Smooth muscle cell (in vitro differentiated cells): ENCODE measurements at regions not wholly inside any gene's neighbourhood (a gene's known extent, or its start where the extent isn't known, plus 50 kb on each side); places are given as distances from the start of the nearest gene placed in this dataset.

Source experiments
- DNase-seq: peaks from one replicate; lab custom pipeline; 2025; ENCODE audit not compliant: unreplicated experiment; lab: John Stamatoyannopoulos, UW
- H2AFZ ChIP-seq: fragments of 200-600 bp; sonication (generic); 2 replicates; pipeline ENCODE4 v1.6.0; 2016; ENCODE audit warnings: antibody characterized with exemption, low read depth, mild to moderate bottlenecking
- H3F3A ChIP-seq: fragments of 200-600 bp; sonication (generic); 2 replicates; pipeline ENCODE4 v1.6.0; 2017; ENCODE audit warnings: antibody characterized with exemption, low read depth
- H3K27ac ChIP-seq: fragments of 200-600 bp; sonication (generic); 2 replicates; pipeline ENCODE4 v1.5.1; 2016; ENCODE audit warnings: low read depth, mild to moderate bottlenecking
- H3K27me3 ChIP-seq: fragments of 200-600 bp; sonication (generic); 2 replicates; pipeline ENCODE4 v1.6.1; 2016; ENCODE audit warnings: low read depth, mild to moderate bottlenecking
- H3K36me3 ChIP-seq: fragments of 200-600 bp; sonication (generic); 2 replicates; pipeline ENCODE4 v1.5.1; 2016; ENCODE audit warnings: low read depth
- H3K4me1 ChIP-seq: fragments of 200-600 bp; sonication (generic); 2 replicates; pipeline ENCODE4 v1.5.1; 2016; ENCODE audit warnings: low read depth
- H3K4me2 ChIP-seq: fragments of 200-600 bp; sonication (generic); 2 replicates; pipeline ENCODE4 v1.6.0; 2016; ENCODE audit warnings: mild to moderate bottlenecking
- H3K4me3 ChIP-seq: fragments of 200-600 bp; sonication (generic); 2 replicates; pipeline ENCODE4 v1.5.1; 2016; ENCODE audit warnings: mild to moderate bottlenecking
- H3K79me2 ChIP-seq: fragments of 200-600 bp; sonication (generic); 2 replicates; pipeline ENCODE4 v1.6.0; 2016; ENCODE audit warnings: low read depth, mild to moderate bottlenecking
- H3K9ac ChIP-seq: fragments of 200-600 bp; sonication (generic); 2 replicates; pipeline ENCODE4 v1.6.0; 2016; ENCODE audit warnings: low read depth
- H3K9me3 ChIP-seq: fragments of 200-600 bp; sonication (generic); replicated peaks from 2 replicates; pipeline ENCODE4 v1.5.1; 2016; ENCODE audit warnings: low read depth
- H4K20me1 ChIP-seq: fragments of 200-600 bp; sonication (generic); 2 replicates; pipeline ENCODE4 v1.6.0; 2016; ENCODE audit warnings: low read depth
- WGBS: methylation state at CpG from one replicate; pipeline ENCODE4 v1.1.7; 2016; ENCODE audit warnings: low lambda C conversion rate; 5-methylcytosine and 5-hydroxymethylcytosine counted together
- TF ChIP-seq, protein P1 (sequence below): fragments of 200-600 bp; sonication (generic); IDR thresholded peaks from 2 replicates; pipeline ENCODE4 v1.5.1; 2017; ENCODE audit warnings: borderline replicate concordance, mild to moderate bottlenecking, antibody characterized with exemption; ENCODE audit not compliant: insufficient read depth, poor library complexity, severe bottlenecking

DNA sequence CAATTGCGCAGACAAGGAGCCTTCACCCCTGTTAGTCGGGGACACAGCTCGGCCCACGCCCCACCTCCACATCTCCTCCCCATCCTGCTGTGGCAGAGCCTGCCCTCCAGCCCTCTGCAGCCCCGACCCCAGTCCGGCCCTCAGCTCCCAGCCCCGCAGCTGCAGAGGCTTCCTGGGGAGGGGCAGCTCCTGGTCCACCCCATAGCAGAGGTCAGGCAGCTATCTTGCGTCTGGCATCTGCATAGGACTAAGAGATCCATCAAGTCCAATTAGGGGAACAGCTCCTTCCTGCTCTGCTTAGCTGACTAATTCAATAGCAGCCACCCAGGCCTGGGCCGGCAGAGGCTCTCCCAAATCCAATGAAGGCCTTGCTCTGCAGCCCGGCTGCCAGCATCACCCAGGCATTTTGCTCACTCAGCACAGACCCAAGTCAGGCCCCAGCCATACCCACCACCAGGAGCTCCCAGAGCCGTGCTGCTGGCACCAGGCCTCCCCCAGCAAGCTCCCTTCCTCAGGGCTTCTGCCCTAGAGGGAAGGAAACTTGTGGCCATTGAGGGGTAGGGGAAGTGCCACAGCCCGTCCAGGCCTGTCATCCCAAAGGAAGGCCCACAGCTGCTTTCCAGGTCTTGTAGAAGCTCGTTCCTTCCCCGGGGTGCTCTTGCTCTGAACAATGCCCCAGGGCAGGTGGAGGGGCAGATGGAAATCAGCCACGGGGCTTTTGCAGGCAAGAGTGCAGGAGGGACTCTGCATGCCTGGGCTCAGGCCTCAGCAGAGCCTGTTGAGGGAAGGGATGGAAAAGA, 106.2 kb upstream of the RET start:
- WGBS: 72% methylated on average over 14 of the region's 15 CpGs

DNA sequence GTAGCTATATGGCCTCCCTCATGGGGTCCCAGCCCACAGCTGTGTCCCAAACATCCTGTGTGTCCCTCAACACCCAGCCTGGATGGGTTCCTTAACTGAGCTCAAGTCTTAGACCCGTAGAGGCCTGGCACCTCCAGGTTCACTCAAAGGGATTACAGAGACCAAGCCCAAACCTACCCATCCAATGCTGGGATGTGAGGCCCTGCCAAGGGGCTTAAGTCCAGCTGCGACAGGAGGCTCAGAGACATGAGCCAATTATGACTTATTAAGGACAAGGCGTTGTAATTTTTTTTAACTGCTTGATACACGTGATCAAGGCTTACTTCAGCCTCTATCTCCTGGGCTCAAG, 105.6 kb upstream of the RET start:
- H3K4me1 ChIP-seq: no peaks in the 10 kb centered on the region
- no peaks in the 10 kb centered on the region for H3K36me3 ChIP-seq
- H3K79me2 ChIP-seq: no peaks in the 10 kb centered on the region
- H4K20me1 ChIP-seq: no peaks in the 10 kb centered on the region
- 93% methylated on average over 4 of the region's 4 CpGs for WGBS
- no peak for DNase-seq
- H3K27ac ChIP-seq: no peak overlapping the region
- no peak overlapping the region for H3K4me2 ChIP-seq
- H3K27me3 ChIP-seq: no peaks in the 10 kb centered on the region
- H3K9ac ChIP-seq: no peak overlapping the region
- H3K9me3 ChIP-seq: no peaks in the 10 kb centered on the region
- H3K4me3 ChIP-seq: no peak overlapping the region
- no peak overlapping the region for H2AFZ ChIP-seq
- no peaks in the 10 kb centered on the region for H3F3A ChIP-seq
- TF ChIP-seq, protein P1, sequence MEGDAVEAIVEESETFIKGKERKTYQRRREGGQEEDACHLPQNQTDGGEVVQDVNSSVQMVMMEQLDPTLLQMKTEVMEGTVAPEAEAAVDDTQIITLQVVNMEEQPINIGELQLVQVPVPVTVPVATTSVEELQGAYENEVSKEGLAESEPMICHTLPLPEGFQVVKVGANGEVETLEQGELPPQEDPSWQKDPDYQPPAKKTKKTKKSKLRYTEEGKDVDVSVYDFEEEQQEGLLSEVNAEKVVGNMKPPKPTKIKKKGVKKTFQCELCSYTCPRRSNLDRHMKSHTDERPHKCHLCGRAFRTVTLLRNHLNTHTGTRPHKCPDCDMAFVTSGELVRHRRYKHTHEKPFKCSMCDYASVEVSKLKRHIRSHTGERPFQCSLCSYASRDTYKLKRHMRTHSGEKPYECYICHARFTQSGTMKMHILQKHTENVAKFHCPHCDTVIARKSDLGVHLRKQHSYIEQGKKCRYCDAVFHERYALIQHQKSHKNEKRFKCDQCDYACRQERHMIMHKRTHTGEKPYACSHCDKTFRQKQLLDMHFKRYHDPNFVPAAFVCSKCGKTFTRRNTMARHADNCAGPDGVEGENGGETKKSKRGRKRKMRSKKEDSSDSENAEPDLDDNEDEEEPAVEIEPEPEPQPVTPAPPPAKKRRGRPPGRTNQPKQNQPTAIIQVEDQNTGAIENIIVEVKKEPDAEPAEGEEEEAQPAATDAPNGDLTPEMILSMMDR: no peak

More for the DNA sequence above, 106.2 kb upstream of the RET start:
- Histone ChIP-seq H3K36me3 (no peaks in the 10 kb centered on the region), H3F3A (no peaks in the 10 kb centered on the region), H3K9me3 (no peaks in the 10 kb centered on the region), H3K27ac (no peak overlapping the region), H3K4me2 (no peak overlapping the region), H4K20me1 (no peaks in the 10 kb centered on the region), H3K79me2 (no peaks in the 10 kb centered on the region), H3K4me3 (no peak overlapping the region), H2AFZ (no peak overlapping the region), H3K4me1 (no peaks in the 10 kb centered on the region), H3K9ac (no peak overlapping the region), H3K27me3 (no peaks in the 10 kb centered on the region)
- TF ChIP-seq, protein P1: no peak
- no peak for DNase-seq

DNA sequence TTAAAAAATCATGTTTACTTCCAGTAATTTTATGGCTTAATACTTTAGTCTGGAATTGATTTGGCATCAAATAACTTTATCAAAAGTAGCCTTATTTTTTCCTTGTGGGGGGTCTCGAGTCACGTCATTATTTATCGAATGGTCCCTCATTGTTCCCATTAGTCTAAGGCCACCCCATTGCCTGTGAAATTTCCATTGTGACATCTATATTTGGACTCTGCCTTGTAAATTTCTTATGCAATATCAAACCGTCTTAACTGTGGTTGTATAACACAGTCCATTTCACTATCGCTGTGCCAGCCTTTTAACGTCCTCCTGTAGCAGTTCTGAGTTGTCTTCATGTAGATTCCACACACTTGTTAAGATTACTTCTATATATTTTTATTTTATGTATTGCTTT, 103.9 kb upstream of the RET start:
- no peak for DNase-seq
- no peaks in the 10 kb centered on the region for H3K27me3 ChIP-seq
- no peak overlapping the region for H2AFZ ChIP-seq
- H3K79me2 ChIP-seq: no peaks in the 10 kb centered on the region
- 78% methylated on average over 6 of the region's 6 CpGs for WGBS
- no peaks in the 10 kb centered on the region for H3F3A ChIP-seq
- H4K20me1 ChIP-seq: no peaks in the 10 kb centered on the region
- H3K36me3 ChIP-seq: no peaks in the 10 kb centered on the region
- H3K4me3 ChIP-seq: no peak overlapping the region
- no peaks in the 10 kb centered on the region for H3K9me3 ChIP-seq
- TF ChIP-seq, protein P1: no peak
- no peak overlapping the region for H3K4me2 ChIP-seq
- H3K9ac ChIP-seq: no peak overlapping the region
- no peaks in the 10 kb centered on the region for H3K4me1 ChIP-seq
- no peak overlapping the region for H3K27ac ChIP-seq

DNA sequence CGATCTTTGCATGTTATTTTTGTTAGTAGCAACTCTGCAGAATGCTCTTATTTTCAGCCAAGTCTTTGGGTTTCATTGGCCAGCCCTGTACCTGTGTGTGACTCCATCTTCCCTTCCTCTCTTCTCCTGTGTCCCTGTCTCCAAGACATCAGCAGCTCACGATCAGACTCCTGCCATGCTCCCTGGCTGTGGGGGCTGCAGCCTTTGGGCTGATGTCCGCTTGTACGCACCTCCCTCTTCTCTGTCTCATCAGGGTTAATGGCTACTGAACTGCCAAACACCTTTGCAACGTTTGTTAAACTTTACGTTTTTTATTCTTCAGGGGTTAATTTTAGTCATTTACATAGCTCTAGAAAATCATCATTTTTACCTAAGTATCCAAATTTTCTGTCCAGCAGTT, 103.5 kb upstream of the RET start:
- H3K27me3 ChIP-seq: no peaks in the 10 kb centered on the region
- H3K4me3 ChIP-seq: no peak overlapping the region
- 83% methylated on average over 6 of the region's 6 CpGs for WGBS

More for the DNA sequence above, 103.5 kb upstream of the RET start:
- TF ChIP-seq, protein P1: no peak
- Histone ChIP-seq H3K9me3 (no peaks in the 10 kb centered on the region), H3K36me3 (no peaks in the 10 kb centered on the region), H4K20me1 (no peaks in the 10 kb centered on the region), H3K4me2 (no peak overlapping the region), H2AFZ (no peak overlapping the region), H3F3A (no peaks in the 10 kb centered on the region), H3K27ac (no peak overlapping the region), H3K4me1 (no peaks in the 10 kb centered on the region), H3K79me2 (no peaks in the 10 kb centered on the region), H3K9ac (no peak overlapping the region)
- no peak for DNase-seq
